WTC11 (cell line): ENCODE measurements at regions not wholly inside any gene's neighbourhood (a gene's known extent, or its start where the extent isn't known, plus 50 kb on each side); places are given as distances from the start of the nearest gene placed in this dataset.

ENCODE experiments used
- ATF2 ChIP-seq: sonication (generic); formaldehyde crosslinking; IDR thresholded peaks from 2 replicates; pipeline ENCODE4 v1.8.1; 2022; ENCODE audit warnings: low read depth, missing genetic modification reagents, borderline replicate concordance
- CTCF ChIP-seq: fragments of 200-600 bp; IDR thresholded peaks from 2 replicates; pipeline ENCODE4 v1.8.0; 2022; ENCODE audit warnings: antibody characterized with exemption
- E2F1 ChIP-seq: sonication (generic); formaldehyde crosslinking; IDR thresholded peaks from 2 replicates; pipeline ENCODE4 v1.8.0; 2022; ENCODE audit warnings: mild to moderate bottlenecking, missing genetic modification reagents
- E2F5 ChIP-seq: sonication (generic); formaldehyde crosslinking; IDR thresholded peaks from 2 replicates; pipeline ENCODE4 v1.8.1; 2022; ENCODE audit warnings: mild to moderate bottlenecking, moderate library complexity, missing genetic modification reagents
- FOXP1 ChIP-seq: sonication (generic); formaldehyde crosslinking; IDR thresholded peaks from 2 replicates; pipeline ENCODE4 v1.8.0; 2022; ENCODE audit warnings: missing genetic modification reagents, mild to moderate bottlenecking, moderate library complexity, borderline replicate concordance
- GABPB1 ChIP-seq: sonication (generic); formaldehyde crosslinking; IDR thresholded peaks from 2 replicates; pipeline ENCODE4 v1.8.1; 2023; ENCODE audit warnings: mild to moderate bottlenecking, missing genetic modification reagents
- IRF2 ChIP-seq: sonication (generic); formaldehyde crosslinking; IDR thresholded peaks from 2 replicates; pipeline ENCODE4 v1.8.0; 2022; ENCODE audit warnings: low read depth, missing genetic modification reagents, borderline replicate concordance
- JUN ChIP-seq: sonication (generic); formaldehyde crosslinking; IDR thresholded peaks from 2 replicates; pipeline ENCODE4 v1.8.0; 2023; ENCODE audit warnings: mild to moderate bottlenecking, missing genetic modification reagents
- KAT7 ChIP-seq: sonication (generic); formaldehyde crosslinking; IDR thresholded peaks from 2 replicates; pipeline ENCODE4 v1.8.1; 2023; ENCODE audit warnings: missing genetic modification reagents, mild to moderate bottlenecking, borderline replicate concordance
- MAX ChIP-seq: sonication (generic); formaldehyde crosslinking; IDR thresholded peaks from 2 replicates; pipeline ENCODE4 v1.8.0; 2022; ENCODE audit warnings: mild to moderate bottlenecking, missing genetic modification reagents
- ZMAT4 ChIP-seq: fragments of 250-450 bp; sonication (Bioruptor Pico); IDR thresholded peaks from 2 replicates; pipeline ENCODE4 v1.9.0; 2021; ENCODE audit warnings: mild to moderate bottlenecking
- ZNF396 ChIP-seq: fragments of 250-450 bp; sonication (Bioruptor Pico); IDR thresholded peaks from 2 replicates; pipeline ENCODE4 v1.8.0; 2021; ENCODE audit warnings: mild to moderate bottlenecking, moderate library complexity, borderline replicate concordance

GRCh38 chr7:85447004-85447403, 260.1 kb upstream of the SEMA3D start:
- no peak for TF ChIP-seq CTCF
- TF ChIP-seq ZMAT4 (CRISPR knock-in tag) = no peak
- TF ChIP-seq E2F1 (CRISPR knock-in tag) = no peak
- no peak for TF ChIP-seq JUN (CRISPR knock-in tag)
- no peak for TF ChIP-seq GABPB1 (CRISPR knock-in tag)
- TF ChIP-seq IRF2 (CRISPR knock-in tag) = no peak
- TF ChIP-seq KAT7 = no peak
- TF ChIP-seq MAX = no peak
- no peak for TF ChIP-seq E2F5 (CRISPR knock-in tag)
- TF ChIP-seq FOXP1 = no peak
- TF ChIP-seq ATF2 (CRISPR knock-in tag) = no peak
- no peak for TF ChIP-seq ZNF396 (CRISPR knock-in tag)
